ENCODE measurements at regions not wholly inside any gene's neighbourhood (a gene's known extent, or its start where the extent isn't known, plus 50 kb on each side); places are given as distances from the start of the nearest gene placed in this dataset.

- H3K18ac ChIP-seq (ENCODE audit: low read length) = no peak overlapping the region
- no peak overlapping the region for H2AK5ac ChIP-seq (ENCODE audit: low read depth, low read length)
- no peak overlapping the region for H2BK5ac ChIP-seq (ENCODE audit: low read length)
- no peak overlapping the region for H4K91ac ChIP-seq (ENCODE audit: low read depth, low read length, poor library complexity)
- no peaks in the 10 kb centered on the region for H3K36me3 ChIP-seq (replicated peaks in 1 of 2; ENCODE audit: control insufficient read depth in 2 of 2, insufficient read depth in 2 of 2, low read length in 2 of 2)
- no peaks in the 10 kb centered on the region for H3K79me1 ChIP-seq (ENCODE audit: low read depth, low read length)
- H2BK12ac ChIP-seq (ENCODE audit: low read length) = no peak overlapping the region
- H3K4me3 ChIP-seq (ENCODE audit: low read length in 2 of 2) = no peak overlapping the region
- H3K23ac ChIP-seq (ENCODE audit: low read depth, low read length, poor library complexity) = no peak overlapping the region
- no peak overlapping the region for H3K4ac ChIP-seq (ENCODE audit: low read length)
- no peak overlapping the region for H3K14ac ChIP-seq (ENCODE audit: low read length)
- no peak overlapping the region for H2AFZ ChIP-seq (ENCODE audit: low read length)
- 100% methylated on average over 1 of the region's 2 CpGs; no CpG with 5 or more reads in 1 of the 2 donors for WGBS, 2 donors (ENCODE audit: extremely low coverage in 2 of 2, insufficient read length in 2 of 2, insufficient replicate concordance in 1 of 2)
- no peak overlapping the region for H2BK120ac ChIP-seq (ENCODE audit: low read depth, low read length)
- DNase-seq (ENCODE audit: low spot score) = no peak
- H3K27me3 ChIP-seq (ENCODE audit: control insufficient read depth in 3 of 3, insufficient read depth in 3 of 3, low read depth in 1 of 3, low read length in 3 of 3) = no peaks in the 10 kb centered on the region
- no peak overlapping the region for H3K27ac ChIP-seq (replicated peaks; ENCODE audit: low read length)
- H3K9me3 ChIP-seq (replicated peaks in 1 of 2; ENCODE audit: control insufficient read depth in 2 of 2, insufficient read depth in 1 of 2, low read depth in 1 of 2, low read length in 2 of 2) = peaks cover 0 to 6% of the 10 kb centered on the region in 2 donors
- H4K8ac ChIP-seq (ENCODE audit: low read depth, low read length) = no peak overlapping the region
- H3K4me2 ChIP-seq (ENCODE audit: insufficient read depth, low read length, poor library complexity, severe bottlenecking) = no peak overlapping the region
- H3K9ac ChIP-seq (ENCODE audit: low read depth, low read length, poor library complexity) = no peak overlapping the region
- no peaks in the 10 kb centered on the region for H3K4me1 ChIP-seq (ENCODE audit: control insufficient read depth in 2 of 2, insufficient read depth in 1 of 2, low read depth in 1 of 2, low read length in 2 of 2)
- no peak overlapping the region for H2BK15ac ChIP-seq (ENCODE audit: low read length)
These were observed 120.4 kb upstream of the KAZN start for GRCh38 chr1:14478120-14478519.

GRCh38 chr1:14479865-14480264, 118.6 kb upstream of the KAZN start:
- H3K27me3 ChIP-seq (ENCODE audit: control insufficient read depth in 3 of 3, insufficient read depth in 3 of 3, low read depth in 1 of 3, low read length in 3 of 3) = no peaks in the 10 kb centered on the region
- H3K9ac ChIP-seq (ENCODE audit: low read depth, low read length, poor library complexity) = no peak overlapping the region
- H3K18ac ChIP-seq (ENCODE audit: low read length) = peak overlapping the region; percentile 18
- no peak overlapping the region for H2BK5ac ChIP-seq (ENCODE audit: low read length)
- no peak overlapping the region for H4K8ac ChIP-seq (ENCODE audit: low read depth, low read length)
- no peak overlapping the region for H2BK15ac ChIP-seq (ENCODE audit: low read length)
- H2AK5ac ChIP-seq (ENCODE audit: low read depth, low read length) = no peak overlapping the region
- WGBS, 2 donors (ENCODE audit: extremely low coverage in 2 of 2, insufficient read length in 2 of 2, insufficient replicate concordance in 1 of 2) = no CpG with 5 or more reads among the region's 4 CpGs
- no peak overlapping the region for H3K4me2 ChIP-seq (ENCODE audit: insufficient read depth, low read length, poor library complexity, severe bottlenecking)
- no peak overlapping the region for H2BK120ac ChIP-seq (ENCODE audit: low read depth, low read length)
- H3K4ac ChIP-seq (ENCODE audit: low read length) = no peak overlapping the region
- H3K27ac ChIP-seq (replicated peaks; ENCODE audit: low read length) = no peak overlapping the region
- DNase-seq (ENCODE audit: low spot score) = no peak
- no peaks in the 10 kb centered on the region for H3K36me3 ChIP-seq (replicated peaks in 1 of 2; ENCODE audit: control insufficient read depth in 2 of 2, insufficient read depth in 2 of 2, low read length in 2 of 2)
- H4K91ac ChIP-seq (ENCODE audit: low read depth, low read length, poor library complexity) = no peak overlapping the region
- no peak overlapping the region for H2AFZ ChIP-seq (ENCODE audit: low read length)
- no peaks in the 10 kb centered on the region for H3K79me1 ChIP-seq (ENCODE audit: low read depth, low read length)
- H3K4me3 ChIP-seq (ENCODE audit: low read length in 2 of 2) = no peak overlapping the region
- H3K23ac ChIP-seq (ENCODE audit: low read depth, low read length, poor library complexity) = no peak overlapping the region
- H3K4me1 ChIP-seq (ENCODE audit: control insufficient read depth in 2 of 2, insufficient read depth in 1 of 2, low read depth in 1 of 2, low read length in 2 of 2) = no peaks in the 10 kb centered on the region
- peaks cover 0 to 6% of the 10 kb centered on the region in 2 donors for H3K9me3 ChIP-seq (replicated peaks in 1 of 2; ENCODE audit: control insufficient read depth in 2 of 2, insufficient read depth in 1 of 2, low read depth in 1 of 2, low read length in 2 of 2)
- H2BK12ac ChIP-seq (ENCODE audit: low read length) = no peak overlapping the region
- H3K14ac ChIP-seq (ENCODE audit: low read length) = no peak overlapping the region

- Histone ChIP-seq H4K91ac (ENCODE audit: low read depth, low read length, poor library complexity) (no peak overlapping the region), H3K36me3 (replicated peaks in 1 of 2; ENCODE audit: control insufficient read depth in 2 of 2, insufficient read depth in 2 of 2, low read length in 2 of 2) (no peaks in the 10 kb centered on the region), H3K27ac (replicated peaks; ENCODE audit: low read length) (no peak overlapping the region), H3K9me3 (replicated peaks in 1 of 2; ENCODE audit: control insufficient read depth in 2 of 2, insufficient read depth in 1 of 2, low read depth in 1 of 2, low read length in 2 of 2) (no peaks in the 10 kb centered on the region), H3K18ac (ENCODE audit: low read length) (no peak overlapping the region), H4K8ac (ENCODE audit: low read depth, low read length) (no peak overlapping the region), H3K9ac (ENCODE audit: low read depth, low read length, poor library complexity) (no peak overlapping the region), H3K27me3 (ENCODE audit: control insufficient read depth in 3 of 3, insufficient read depth in 3 of 3, low read depth in 1 of 3, low read length in 3 of 3) (no peaks in the 10 kb centered on the region), H2BK120ac (ENCODE audit: low read depth, low read length) (no peak overlapping the region), H3K79me1 (ENCODE audit: low read depth, low read length) (no peaks in the 10 kb centered on the region), H3K23ac (ENCODE audit: low read depth, low read length, poor library complexity) (no peak overlapping the region), H2BK5ac (ENCODE audit: low read length) (no peak overlapping the region), H3K4ac (ENCODE audit: low read length) (no peak overlapping the region), H2AFZ (ENCODE audit: low read length) (no peak overlapping the region), H2BK12ac (ENCODE audit: low read length) (no peak overlapping the region), H3K4me1 (ENCODE audit: control insufficient read depth in 2 of 2, insufficient read depth in 1 of 2, low read depth in 1 of 2, low read length in 2 of 2) (peaks cover 0 to 3% of the 10 kb centered on the region in 2 donors), H3K4me3 (ENCODE audit: low read length in 2 of 2) (no peak overlapping the region), H3K4me2 (ENCODE audit: insufficient read depth, low read length, poor library complexity, severe bottlenecking) (no peak overlapping the region), H3K14ac (ENCODE audit: low read length) (no peak overlapping the region), H2AK5ac (ENCODE audit: low read depth, low read length) (no peak overlapping the region), H2BK15ac (ENCODE audit: low read length) (no peak overlapping the region)
- no CpG with 5 or more reads among the region's 7 CpGs for WGBS, 2 donors (ENCODE audit: extremely low coverage in 2 of 2, insufficient read length in 2 of 2, insufficient replicate concordance in 1 of 2)
- DNase-seq (ENCODE audit: low spot score) = no peak
These were observed 115.6 kb upstream of the KAZN start for GRCh38 chr1:14482784-14483450.

- no peak overlapping the region for H2BK120ac ChIP-seq (ENCODE audit: low read depth, low read length)
- no peak for DNase-seq (ENCODE audit: low spot score)
These were observed 113.2 kb upstream of the KAZN start for GRCh38 chr1:14485285-14485684.

More at GRCh38 chr1:14485285-14485684, 113.2 kb upstream of the KAZN start:
- H2BK12ac ChIP-seq (ENCODE audit: low read length) = no peak overlapping the region
- H4K91ac ChIP-seq (ENCODE audit: low read depth, low read length, poor library complexity) = no peak overlapping the region
- no peak overlapping the region for H3K23ac ChIP-seq (ENCODE audit: low read depth, low read length, poor library complexity)
- no CpG with 5 or more reads among the region's 5 CpGs for WGBS, 2 donors (ENCODE audit: extremely low coverage in 2 of 2, insufficient read length in 2 of 2, insufficient replicate concordance in 1 of 2)
- H3K27ac ChIP-seq (replicated peaks; ENCODE audit: low read length) = no peak overlapping the region
- no peak overlapping the region for H3K14ac ChIP-seq (ENCODE audit: low read length)
- no peak overlapping the region for H3K4me3 ChIP-seq (ENCODE audit: low read length in 2 of 2)
- H2AFZ ChIP-seq (ENCODE audit: low read length) = no peak overlapping the region
- peak overlapping the region; percentile 21 for H4K8ac ChIP-seq (ENCODE audit: low read depth, low read length)
- H3K18ac ChIP-seq (ENCODE audit: low read length) = no peak overlapping the region
- no peak overlapping the region for H2BK5ac ChIP-seq (ENCODE audit: low read length)
- peak overlapping the region; percentile 43 for H2BK15ac ChIP-seq (ENCODE audit: low read length)
- no peak overlapping the region for H2AK5ac ChIP-seq (ENCODE audit: low read depth, low read length)
- no peak overlapping the region for H3K4me2 ChIP-seq (ENCODE audit: insufficient read depth, low read length, poor library complexity, severe bottlenecking)
- peaks cover 4 to 8% of the 10 kb centered on the region in 2 donors for H3K4me1 ChIP-seq (ENCODE audit: control insufficient read depth in 2 of 2, insufficient read depth in 1 of 2, low read depth in 1 of 2, low read length in 2 of 2)
- no peaks in the 10 kb centered on the region for H3K36me3 ChIP-seq (replicated peaks in 1 of 2; ENCODE audit: control insufficient read depth in 2 of 2, insufficient read depth in 2 of 2, low read length in 2 of 2)
- no peak overlapping the region for H3K9ac ChIP-seq (ENCODE audit: low read depth, low read length, poor library complexity)
- H3K9me3 ChIP-seq (replicated peaks in 1 of 2; ENCODE audit: control insufficient read depth in 2 of 2, insufficient read depth in 1 of 2, low read depth in 1 of 2, low read length in 2 of 2) = no peaks in the 10 kb centered on the region
- no peaks in the 10 kb centered on the region for H3K27me3 ChIP-seq (ENCODE audit: control insufficient read depth in 3 of 3, insufficient read depth in 3 of 3, low read depth in 1 of 3, low read length in 3 of 3)
- no peaks in the 10 kb centered on the region for H3K79me1 ChIP-seq (ENCODE audit: low read depth, low read length)
- H3K4ac ChIP-seq (ENCODE audit: low read length) = no peak overlapping the region
